ENCODE measurements at regions not wholly inside any gene's neighbourhood (a gene's known extent, or its start where the extent isn't known, plus 50 kb on each side); places are given as distances from the start of the nearest gene placed in this dataset.

GRCh38 chr10:8393531-8393930, 339.0 kb downstream of the GATA3 start:
- CTCF ChIA-PET: no interaction called here
- ATAC-seq (ENCODE audit: poor library complexity): no peak
- intact Hi-C loops (cut with DNase I, micrococcal nuclease): no loop called here

GRCh38 chr10:8396675-8397074, 342.2 kb downstream of the GATA3 start:
- ChIA-PET CTCF (no interaction called here), POLR2A (no interaction called here)
- no peaks in the 10 kb centered on the region for H3K27me3 Mint-ChIP-seq
- intact Hi-C loops (cut with DNase I, micrococcal nuclease): no loop called here
- Histone ChIP-seq H3K27ac (ENCODE audit: low read depth in 1 of 2, low read length in 2 of 2) (no peak overlapping the region), H3K9me3 (ENCODE audit: control insufficient read depth in 1 of 2, insufficient read depth in 1 of 2, low read length in 2 of 2) (no peaks in the 10 kb centered on the region), H3K4me3 (ENCODE audit: low read length) (no peak overlapping the region), H3K27me3 (ENCODE audit: control insufficient read depth in 1 of 2, insufficient read depth in 2 of 2, low read length in 2 of 2) (no peaks in the 10 kb centered on the region), H3K36me3 (ENCODE audit: insufficient read depth, low read length) (no peaks in the 10 kb centered on the region), H3K4me1 (ENCODE audit: insufficient read depth, low read length) (peaks cover 19% of the 10 kb centered on the region)
- ATAC-seq (ENCODE audit: poor library complexity) (no peak), DNase-seq (no peak)
- H3K36me3 Mint-ChIP-seq (ENCODE audit: low read depth): no peaks in the 10 kb centered on the region
- H3K4me3 Mint-ChIP-seq: no peak overlapping the region
- no peaks in the 10 kb centered on the region for H3K9me3 Mint-ChIP-seq
- H3K27ac Mint-ChIP-seq: no peak overlapping the region
- TF ChIP-seq, protein P1, sequence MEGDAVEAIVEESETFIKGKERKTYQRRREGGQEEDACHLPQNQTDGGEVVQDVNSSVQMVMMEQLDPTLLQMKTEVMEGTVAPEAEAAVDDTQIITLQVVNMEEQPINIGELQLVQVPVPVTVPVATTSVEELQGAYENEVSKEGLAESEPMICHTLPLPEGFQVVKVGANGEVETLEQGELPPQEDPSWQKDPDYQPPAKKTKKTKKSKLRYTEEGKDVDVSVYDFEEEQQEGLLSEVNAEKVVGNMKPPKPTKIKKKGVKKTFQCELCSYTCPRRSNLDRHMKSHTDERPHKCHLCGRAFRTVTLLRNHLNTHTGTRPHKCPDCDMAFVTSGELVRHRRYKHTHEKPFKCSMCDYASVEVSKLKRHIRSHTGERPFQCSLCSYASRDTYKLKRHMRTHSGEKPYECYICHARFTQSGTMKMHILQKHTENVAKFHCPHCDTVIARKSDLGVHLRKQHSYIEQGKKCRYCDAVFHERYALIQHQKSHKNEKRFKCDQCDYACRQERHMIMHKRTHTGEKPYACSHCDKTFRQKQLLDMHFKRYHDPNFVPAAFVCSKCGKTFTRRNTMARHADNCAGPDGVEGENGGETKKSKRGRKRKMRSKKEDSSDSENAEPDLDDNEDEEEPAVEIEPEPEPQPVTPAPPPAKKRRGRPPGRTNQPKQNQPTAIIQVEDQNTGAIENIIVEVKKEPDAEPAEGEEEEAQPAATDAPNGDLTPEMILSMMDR (IDR thresholded peaks at IDR 0.05): no peak
- peaks cover 45% of the 10 kb centered on the region for H3K4me1 Mint-ChIP-seq (ENCODE audit: low read depth)

More at GRCh38 chr10:8393531-8393930, 339.0 kb downstream of the GATA3 start:
- no peaks in the 10 kb centered on the region for H3K27me3 ChIP-seq (ENCODE audit: control insufficient read depth in 1 of 2, insufficient read depth in 2 of 2, low read length in 2 of 2)
- H3K4me3 ChIP-seq (ENCODE audit: low read length): no peak overlapping the region
- TF ChIP-seq, protein P1 (IDR thresholded peaks at IDR 0.05): no peak
- Mint-ChIP-seq H3K4me1 (ENCODE audit: low read depth) (peaks cover 25% of the 10 kb centered on the region), H3K4me3 (no peak overlapping the region), H3K9me3 (no peaks in the 10 kb centered on the region), H3K27me3 (no peaks in the 10 kb centered on the region), H3K27ac (no peak overlapping the region), H3K36me3 (ENCODE audit: low read depth) (no peaks in the 10 kb centered on the region)
- no peak overlapping the region for H3K27ac ChIP-seq (ENCODE audit: low read depth in 1 of 2, low read length in 2 of 2)
- peaks cover 8% of the 10 kb centered on the region for H3K4me1 ChIP-seq (ENCODE audit: insufficient read depth, low read length)
- POLR2A ChIA-PET: interaction anchor here (1.6 kb wide), 1 partner anchor 9 kb away, joined by 6 read pairs; no protein-coding TSS in a partner anchor
- DNase-seq: no peak
- H3K9me3 ChIP-seq (ENCODE audit: control insufficient read depth in 1 of 2, insufficient read depth in 1 of 2, low read length in 2 of 2): no peaks in the 10 kb centered on the region
- no peaks in the 10 kb centered on the region for H3K36me3 ChIP-seq (ENCODE audit: insufficient read depth, low read length)

DNA sequence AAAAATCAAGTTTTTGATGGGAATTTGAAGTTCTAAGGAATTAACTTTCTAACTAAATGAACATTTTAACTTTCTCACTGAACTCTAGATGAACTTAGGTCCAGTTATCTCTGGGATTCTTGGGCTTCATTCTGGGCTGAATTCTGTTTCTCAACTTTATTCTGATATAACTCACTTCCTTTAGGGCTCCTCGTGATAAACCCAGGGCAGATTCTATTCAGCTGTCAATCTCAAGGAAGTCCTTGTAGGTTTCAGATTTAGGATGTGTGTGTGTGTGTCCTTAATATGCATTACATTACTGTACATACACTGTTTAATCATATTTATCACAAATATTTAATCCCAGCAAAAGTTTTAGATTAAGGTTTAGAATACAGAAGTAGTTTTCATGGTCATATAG, 344.3 kb downstream of the GATA3 start:
- ATAC-seq (ENCODE audit: poor library complexity) (no peak), DNase-seq (no peak)
- no peaks in the 10 kb centered on the region for H3K36me3 ChIP-seq (ENCODE audit: insufficient read depth, low read length)
- ChIA-PET CTCF (no interaction called here), POLR2A (no interaction called here)
- Mint-ChIP-seq H3K27ac (no peak overlapping the region), H3K4me3 (no peak overlapping the region), H3K36me3 (ENCODE audit: low read depth) (no peaks in the 10 kb centered on the region), H3K27me3 (no peaks in the 10 kb centered on the region), H3K4me1 (ENCODE audit: low read depth) (peaks cover 66% of the 10 kb centered on the region), H3K9me3 (no peaks in the 10 kb centered on the region)
- H3K4me3 ChIP-seq (ENCODE audit: low read length): no peak overlapping the region
- intact Hi-C loops (cut with DNase I, micrococcal nuclease): no loop called here
- H3K27me3 ChIP-seq (ENCODE audit: control insufficient read depth in 1 of 2, insufficient read depth in 2 of 2, low read length in 2 of 2): no peaks in the 10 kb centered on the region
- no peak overlapping the region for H3K27ac ChIP-seq (ENCODE audit: low read depth in 1 of 2, low read length in 2 of 2)
- TF ChIP-seq, protein P1 (IDR thresholded peaks at IDR 0.05): no peak
- H3K4me1 ChIP-seq (ENCODE audit: insufficient read depth, low read length): peaks cover 38% of the 10 kb centered on the region
- no peaks in the 10 kb centered on the region for H3K9me3 ChIP-seq (ENCODE audit: control insufficient read depth in 1 of 2, insufficient read depth in 1 of 2, low read length in 2 of 2)

Data from CD4-positive, alpha-beta T cell (primary cell).